Spleen (tissue), 11 donors: ENCODE measurements at regions not wholly inside any gene's neighbourhood (a gene's known extent, or its start where the extent isn't known, plus 50 kb on each side); places are given as distances from the start of the nearest gene placed in this dataset.

Experiments used
- DNase-seq: peaks from one replicate; pipeline ENCODE4 v3.0.0-alpha.2; 2020
- H3K27ac ChIP-seq, 8 donors: fragments of 200-600 bp; sonication (generic) in 7 of 8; 1 replicate in 4 of 8; 2 replicates in 4 of 8; pipeline versions ENCODE4 v1.5.0 to v1.8.0; 2016 to 2021; ENCODE audit warnings: inconsistent platforms in 4 of 8, mild to moderate bottlenecking in 4 of 8, moderate library complexity in 1 of 8
- H3K27me3 ChIP-seq, 7 donors: fragments of 200-600 bp; sonication (generic) in 6 of 7; replicated peaks in 1 of 7; 1 replicate in 4 of 7; 2 replicates in 3 of 7; pipeline versions ENCODE4 v1.5.0 to v1.8.0; 2016 to 2021; ENCODE audit warnings: inconsistent platforms in 3 of 7, mild to moderate bottlenecking in 1 of 7
- H3K36me3 ChIP-seq, 6 donors: fragments of 200-600 bp; sonication (generic) in 5 of 6; 1 replicate in 4 of 6; 2 replicates in 2 of 6; pipeline versions ENCODE4 v1.5.0 to v1.8.0; 2016 to 2021; ENCODE audit warnings: inconsistent platforms in 2 of 6
- H3K4me1 ChIP-seq, 6 donors: fragments of 200-600 bp; sonication (generic) in 5 of 6; 1 replicate in 3 of 6; 2 replicates in 3 of 6; pipeline versions ENCODE4 v1.5.0 to v1.8.0; 2016 to 2021; ENCODE audit warnings: inconsistent platforms in 3 of 6
- H3K4me3 ChIP-seq, 8 donors: fragments of 200-600 bp; sonication (generic) in 7 of 8; 1 replicate in 4 of 8; 2 replicates in 4 of 8; pipeline versions ENCODE4 v1.5.0 to v1.8.0; 2016 to 2021; ENCODE audit warnings: inconsistent platforms in 4 of 8, mild to moderate bottlenecking in 4 of 8, moderate library complexity in 2 of 8
- H3K9me3 ChIP-seq, 8 donors: fragments of 200-600 bp; sonication (generic) in 7 of 8; 1 replicate in 4 of 8; 2 replicates in 4 of 8; pipeline versions ENCODE4 v1.5.0 to v1.8.0; 2016 to 2021; ENCODE audit warnings: inconsistent platforms in 4 of 8
- CTCF ChIP-seq, 11 experiments: fragments of 200-600 bp in 7 of 11; fragments of 450-650 bp in 4 of 11; sonication (generic) in 4 of 11; IDR thresholded peaks in 8 of 11; conservative IDR thresholded peaks in 3 of 11; 1 replicate in 7 of 11; 2 replicates in 4 of 11; pipeline versions ENCODE4 v1.4.0 to v1.8.0; 2016 to 2021; ENCODE audit warnings: antibody characterized with exemption in 11 of 11, inconsistent platforms in 4 of 11, mild to moderate bottlenecking in 1 of 11
- POLR2A ChIP-seq, 3 donors: fragments of 450-650 bp; IDR thresholded peaks; one replicate each; pipeline ENCODE4 v1.5.1; 2017; ENCODE audit warnings: antibody characterized with exemption in 3 of 3, mild to moderate bottlenecking in 1 of 3
- POLR2AphosphoS5 ChIP-seq, 3 donors: sonication (generic); formaldehyde crosslinking; IDR thresholded peaks; one replicate each; pipeline ENCODE4 v1.5.1; 2017; ENCODE audit warnings: antibody characterized with exemption in 3 of 3
- WGBS, 5 donors: extraction: QIAGEN DNeasy Blood & Tissue Kit in 3 of 5; methylation state at CpG; one replicate each; pipeline versions ENCODE4 v1.1.5 to v1.1.7; 2013 to 2018; 5-methylcytosine and 5-hydroxymethylcytosine counted together
- intact Hi-C: fragments of 100-400 bp; cut with DNase I; formaldehyde crosslinking; loops from one replicate; pipeline ENCODE4 v1.15.0; 2023; ENCODE audit warnings: low total_unique reads
- donor health status: healthy with polysubstance abuse.
- donor health status: DM: no; HTN: no; CAD: no; lungs with moderate emphysema.
- donor health status: DM: no; HTN: no; CAD: no.
- donor health status: Bipolar disorder and iron deficiency.
- donor health status: healthy.
- donor health status: DM: no; HTN: no; CAD: no.
- donor health status: DM: yes; HTN: yes; CAD: no.

GRCh38 chr14:105860615-105861580 is 334.5 kb downstream of the TMEM121 start:
- 31 to 58% (median 50%) methylated on average over 22 of the region's 22 CpGs for WGBS, 5 donors
- Histone ChIP-seq H3K4me3 (peak overlapping the region; percentile 37 to 83 (median 46)), H3K27ac (peak overlapping the region; percentile 63 to 93 (median 88))

GRCh38 chr14:105861985-105862465 is 335.6 kb downstream of the TMEM121 start:
- H3K27ac ChIP-seq, result peak overlapping the region; percentile 78 to 93 (median 88)
- peak; percentile 82 for DNase-seq
- H3K36me3 ChIP-seq, result peaks cover 0 to 23% (median 0%) of the 10 kb centered on the region in 6 donors
- peaks cover 0 to 8% (median 0%) of the 10 kb centered on the region in 6 donors for H3K4me1 ChIP-seq
- H3K9me3 ChIP-seq, result no peaks in the 10 kb centered on the region
- TF ChIP-seq CTCF (IDR thresholded peaks at IDR 0.05 in 8 of 11, conservative IDR thresholded peaks at IDR 0.05 in 3 of 11) (no peak), POLR2A (IDR thresholded peaks at IDR 0.05) (no peak), POLR2AphosphoS5 (IDR thresholded peaks at IDR 0.05) (peak in 1 of 3 donors; percentile 85)
- intact Hi-C loops, result no loop called here
- H3K4me3 ChIP-seq, result peak overlapping the region in 7 of 8 donors; percentile 37 to 83 (median 49)
- 19 to 44% (median 22%) methylated on average over 11 of the region's 11 CpGs for WGBS, 5 donors
- H3K27me3 ChIP-seq, result peaks cover 0 to 40% (median 0%) of the 10 kb centered on the region in 7 donors

More at GRCh38 chr14:105860615-105861580, 334.5 kb downstream of the TMEM121 start:
- peaks cover 0 to 18% (median 8%) of the 10 kb centered on the region in 6 donors for H3K4me1 ChIP-seq
- intact Hi-C loops, result no loop called here
- peaks cover 0 to 30% (median 0%) of the 10 kb centered on the region in 6 donors for H3K36me3 ChIP-seq
- TF ChIP-seq POLR2A (IDR thresholded peaks at IDR 0.05) (peak in 1 of 3 donors; percentile 7), POLR2AphosphoS5 (IDR thresholded peaks at IDR 0.05) (peak; percentile 72 to 81 (median 78)), CTCF (IDR thresholded peaks at IDR 0.05 in 8 of 11, conservative IDR thresholded peaks at IDR 0.05 in 3 of 11) (no peak)
- peak; percentile 82 for DNase-seq
- no peaks in the 10 kb centered on the region for H3K9me3 ChIP-seq
- H3K27me3 ChIP-seq, result peaks cover 0 to 40% (median 0%) of the 10 kb centered on the region in 7 donors

- Histone ChIP-seq H3K36me3 (peaks cover 0 to 23% (median 0%) of the 10 kb centered on the region in 6 donors), H3K4me1 (peaks cover 0 to 8% (median 0%) of the 10 kb centered on the region in 6 donors), H3K9me3 (no peaks in the 10 kb centered on the region), H3K4me3 (peak overlapping the region; percentile 34 to 83 (median 46)), H3K27ac (peak overlapping the region; percentile 78 to 93 (median 88)), H3K27me3 (peaks cover 0 to 40% (median 0%) of the 10 kb centered on the region in 7 donors)
- peak; percentile 76 for DNase-seq
- 35 to 46% (median 40%) methylated on average over 15 to 20 of the region's 20 CpGs for WGBS, 5 donors
- intact Hi-C loops, result no loop called here
- TF ChIP-seq POLR2A (IDR thresholded peaks at IDR 0.05) (no peak), CTCF (IDR thresholded peaks at IDR 0.05 in 8 of 11, conservative IDR thresholded peaks at IDR 0.05 in 3 of 11) (no peak), POLR2AphosphoS5 (IDR thresholded peaks at IDR 0.05) (peak; percentile 32 to 62 (median 52))
Measured at GRCh38 chr14:105862581-105863239, 336.3 kb downstream of the TMEM121 start.
